C4-2B (cell line): ENCODE measurements at regions not wholly inside any gene's neighbourhood (a gene's known extent, or its start where the extent isn't known, plus 50 kb on each side); places are given as distances from the start of the nearest gene placed in this dataset.
A peak's percentile ranks its signal among the peaks of the same experiment; 100 is the strongest.

Experiments used
- H3K27ac ChIP-seq: fragments of 450-650 bp; 2 replicates; pipeline ENCODE4 v1.5.1; 2017
- ZFX ChIP-seq: fragments of 450-650 bp; IDR thresholded peaks from 2 replicates; pipeline ENCODE4 v1.6.1; 2017
- TF ChIP-seq, protein P1 (sequence below): fragments of 450-650 bp; conservative IDR thresholded peaks from 2 replicates; pipeline ENCODE4 v1.5.1; 2017; ENCODE audit warnings: mild to moderate bottlenecking

DNA sequence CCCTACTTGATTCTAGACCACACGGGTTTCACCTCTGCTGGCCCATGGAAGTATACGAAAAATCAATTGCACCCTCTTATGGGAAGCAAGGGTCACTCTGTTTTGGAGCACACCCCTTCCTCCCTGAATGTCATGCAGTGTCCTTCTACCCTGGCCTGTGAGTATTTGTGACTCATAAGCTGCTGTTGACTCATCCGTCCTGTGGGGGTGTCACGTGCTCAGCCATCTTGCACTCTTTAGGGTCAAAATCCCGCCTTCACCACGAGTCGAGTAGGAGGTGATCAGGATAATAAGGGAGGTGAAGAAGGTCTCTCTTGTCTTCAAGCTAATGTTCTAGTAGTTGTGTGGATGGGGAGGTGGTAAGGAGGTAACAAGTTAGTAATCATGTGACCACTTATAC lies 341.0 kb upstream of the EEF2KMT start:
- TF ChIP-seq, protein P1, sequence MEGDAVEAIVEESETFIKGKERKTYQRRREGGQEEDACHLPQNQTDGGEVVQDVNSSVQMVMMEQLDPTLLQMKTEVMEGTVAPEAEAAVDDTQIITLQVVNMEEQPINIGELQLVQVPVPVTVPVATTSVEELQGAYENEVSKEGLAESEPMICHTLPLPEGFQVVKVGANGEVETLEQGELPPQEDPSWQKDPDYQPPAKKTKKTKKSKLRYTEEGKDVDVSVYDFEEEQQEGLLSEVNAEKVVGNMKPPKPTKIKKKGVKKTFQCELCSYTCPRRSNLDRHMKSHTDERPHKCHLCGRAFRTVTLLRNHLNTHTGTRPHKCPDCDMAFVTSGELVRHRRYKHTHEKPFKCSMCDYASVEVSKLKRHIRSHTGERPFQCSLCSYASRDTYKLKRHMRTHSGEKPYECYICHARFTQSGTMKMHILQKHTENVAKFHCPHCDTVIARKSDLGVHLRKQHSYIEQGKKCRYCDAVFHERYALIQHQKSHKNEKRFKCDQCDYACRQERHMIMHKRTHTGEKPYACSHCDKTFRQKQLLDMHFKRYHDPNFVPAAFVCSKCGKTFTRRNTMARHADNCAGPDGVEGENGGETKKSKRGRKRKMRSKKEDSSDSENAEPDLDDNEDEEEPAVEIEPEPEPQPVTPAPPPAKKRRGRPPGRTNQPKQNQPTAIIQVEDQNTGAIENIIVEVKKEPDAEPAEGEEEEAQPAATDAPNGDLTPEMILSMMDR = no peak
- no peak for TF ChIP-seq ZFX
- no peak overlapping the region for H3K27ac ChIP-seq

DNA sequence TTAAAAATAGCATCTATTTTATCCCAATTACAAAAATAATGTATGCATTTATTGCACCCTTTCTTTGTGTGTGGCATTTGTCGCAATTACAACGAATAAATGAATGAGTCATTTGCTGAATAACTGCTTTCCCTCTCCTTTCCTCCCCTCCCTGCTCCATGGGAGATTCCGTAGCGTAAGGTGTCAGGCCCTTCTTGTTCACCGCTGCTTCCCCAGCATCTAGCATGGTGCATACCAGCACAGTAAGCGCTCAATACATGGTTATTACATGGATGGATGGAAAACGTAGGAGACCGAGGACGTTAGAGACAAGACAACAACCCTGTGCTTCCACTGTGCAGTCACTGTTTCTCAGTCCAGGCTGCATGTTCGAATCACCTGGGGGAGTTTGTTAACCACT lies 336.0 kb upstream of the EEF2KMT start:
- TF ChIP-seq, protein P1 = no peak
- no peak for TF ChIP-seq ZFX
- no peak overlapping the region for H3K27ac ChIP-seq

DNA sequence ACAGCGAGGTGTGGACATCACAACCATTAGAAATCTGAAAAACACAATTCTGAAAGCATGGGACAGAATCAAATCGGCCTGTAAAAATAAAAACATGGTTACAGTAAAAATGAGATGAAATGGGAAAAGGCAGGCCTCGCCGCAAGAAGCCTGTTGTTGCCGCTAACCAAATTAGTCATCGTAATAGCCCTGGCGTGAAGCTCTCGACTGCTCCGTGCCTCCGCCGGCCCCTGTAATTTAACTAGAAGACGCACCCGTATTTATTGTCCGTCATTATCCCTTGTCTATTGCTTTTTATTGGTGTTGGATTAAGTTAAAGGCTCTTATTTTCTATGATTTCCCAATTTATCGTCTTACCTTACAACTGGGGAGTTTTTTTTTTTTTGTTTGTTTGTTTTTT lies 334.6 kb upstream of the EEF2KMT start:
- H3K27ac ChIP-seq = no peak overlapping the region
- TF ChIP-seq, protein P1 = no peak
- no peak for TF ChIP-seq ZFX

DNA sequence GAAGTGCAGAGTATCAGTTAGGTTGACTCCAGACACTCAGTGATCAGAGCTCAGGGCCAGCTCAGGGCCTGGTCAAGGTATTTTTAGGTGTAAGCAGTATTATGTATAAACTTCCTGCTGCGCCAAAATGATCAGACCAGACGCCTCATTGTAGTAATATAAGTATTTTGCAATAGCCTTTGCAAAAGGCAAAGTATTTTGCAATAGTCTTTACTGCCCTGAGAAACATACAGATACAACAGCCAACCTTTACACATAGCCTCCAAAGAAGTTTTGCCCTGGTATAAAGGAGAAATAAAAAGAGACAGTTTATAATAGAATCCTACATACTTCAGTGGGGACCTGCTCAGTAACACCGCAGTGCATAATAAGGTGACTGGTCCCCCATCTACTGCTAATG lies 333.0 kb upstream of the EEF2KMT start:
- no peak overlapping the region for H3K27ac ChIP-seq
- TF ChIP-seq, protein P1 = no peak
- TF ChIP-seq ZFX = no peak

DNA sequence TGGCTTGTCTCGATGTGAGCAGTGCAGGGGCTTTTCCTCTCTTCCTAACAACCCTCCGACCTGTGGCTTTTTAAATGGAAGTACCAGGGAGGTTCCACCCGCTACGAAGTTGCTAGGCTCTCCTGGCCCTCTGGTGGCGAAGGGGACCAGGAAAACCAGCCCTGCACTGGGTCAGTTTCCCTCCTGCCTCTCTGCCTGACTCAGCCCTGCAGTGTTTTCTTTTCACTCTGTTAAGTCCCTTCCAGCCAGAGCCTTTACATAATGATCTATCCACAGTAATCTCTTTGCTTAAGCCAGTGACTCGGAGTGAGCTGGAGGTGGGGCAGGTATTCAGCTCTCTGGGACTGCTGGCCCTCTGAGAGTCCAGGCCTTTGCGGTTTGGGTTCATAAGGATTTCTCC lies 331.3 kb upstream of the EEF2KMT start:
- TF ChIP-seq, protein P1 = peak; percentile 33
- no peak for TF ChIP-seq ZFX
- no peak overlapping the region for H3K27ac ChIP-seq

DNA sequence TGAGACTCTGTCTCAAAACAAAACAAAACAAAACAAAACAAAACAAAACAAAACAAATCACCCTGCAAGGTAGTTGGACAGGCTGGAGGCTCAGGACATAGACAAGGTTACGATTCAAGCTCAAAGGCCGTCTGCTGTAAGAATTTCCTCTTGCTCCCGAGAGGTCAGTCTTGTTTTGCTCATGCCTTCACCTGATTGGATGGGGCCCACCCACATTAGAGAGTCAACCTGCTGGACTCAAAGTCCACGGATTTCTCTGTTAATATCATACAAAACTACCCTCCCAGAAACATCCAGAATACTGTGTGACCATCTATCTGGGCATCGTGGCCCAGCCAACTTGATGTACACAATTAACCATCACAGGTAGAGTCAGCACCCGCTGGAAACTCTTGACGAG lies 330.0 kb upstream of the EEF2KMT start:
- H3K27ac ChIP-seq = no peak overlapping the region
- TF ChIP-seq, protein P1 = no peak
- no peak for TF ChIP-seq ZFX

DNA sequence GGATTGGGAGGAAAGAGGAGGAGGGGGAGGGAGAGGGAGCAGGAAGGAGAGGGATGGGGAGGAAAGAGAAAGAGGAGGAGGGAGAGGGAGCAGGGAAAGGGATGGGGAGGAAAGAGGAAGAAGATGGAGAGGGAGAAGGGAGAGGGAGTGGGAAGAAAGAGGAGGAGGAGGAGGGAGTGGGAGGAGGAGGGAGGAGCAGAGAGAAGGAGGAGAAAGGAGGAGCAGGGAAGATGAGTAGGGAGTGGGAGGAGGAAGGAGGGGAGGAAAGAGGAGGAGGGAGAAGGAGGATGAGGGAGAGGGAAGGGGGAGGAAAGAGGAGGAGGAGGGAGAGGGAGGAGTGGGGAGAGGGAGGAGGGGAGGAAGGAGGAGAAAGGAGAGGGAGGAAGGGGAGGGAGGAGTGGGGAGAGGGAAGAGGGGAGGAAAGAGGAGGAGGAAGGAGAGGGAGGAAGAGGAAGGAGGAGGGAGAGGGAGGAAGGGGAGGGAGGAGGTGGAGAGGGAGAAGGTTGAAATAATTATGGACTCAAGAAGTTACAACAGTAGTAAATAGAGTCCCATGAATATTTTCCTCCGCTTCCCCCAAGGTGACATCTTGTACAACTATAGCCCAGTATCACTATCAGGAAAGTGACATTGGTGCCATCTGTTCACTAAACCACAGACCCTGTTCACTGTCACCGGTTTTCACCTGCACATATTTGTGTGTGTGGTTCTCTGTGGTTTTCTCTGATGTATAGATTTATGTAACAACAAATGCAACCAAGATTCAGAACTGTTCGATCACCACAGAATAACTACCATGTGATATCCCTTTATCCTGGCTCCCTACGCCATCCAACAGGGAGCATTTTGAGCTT lies 325.3 kb upstream of the EEF2KMT start:
- TF ChIP-seq ZFX = no peak
- TF ChIP-seq, protein P1 = no peak
- H3K27ac ChIP-seq = no peak overlapping the region
